Stimulated activated memory B cell treated with anti-CD40 and anti-IgM and Interleukin-4, amounts not matched to agents 10 μg/mL and 1 μg/mL and 100 μg/mL, for 72 hours (primary cell): ENCODE measurements at regions not wholly inside any gene's neighbourhood (a gene's known extent, or its start where the extent isn't known, plus 50 kb on each side); places are given as distances from the start of the nearest gene placed in this dataset.

ENCODE experiments used
- ATAC-seq: fragments of 150-1000 bp; cut with Tn5 transposase; 2 replicates; pipeline ENCODE4 v1.10.0; 2021
- H3K27ac Mint-ChIP-seq: one replicate; pipeline ENCODE4 v1.8.0; 2022; ENCODE audit warnings: mild to moderate bottlenecking, mixed read lengths
- H3K27me3 Mint-ChIP-seq: one replicate; pipeline ENCODE4 v1.8.0; 2022; ENCODE audit warnings: mixed read lengths
- H3K36me3 Mint-ChIP-seq: one replicate; pipeline ENCODE4 v1.8.0; 2022; ENCODE audit warnings: mixed read lengths
- H3K4me1 Mint-ChIP-seq: one replicate; pipeline ENCODE4 v1.8.0; 2022; ENCODE audit warnings: mixed read lengths
- H3K4me3 Mint-ChIP-seq: one replicate; pipeline ENCODE4 v1.8.0; 2022; ENCODE audit warnings: mild to moderate bottlenecking, moderate library complexity, mixed read lengths
- H3K9me3 Mint-ChIP-seq: one replicate; pipeline ENCODE4 v1.8.0; 2022; ENCODE audit warnings: mixed read lengths

- peaks cover 5% of the 10 kb centered on the region for H3K9me3 Mint-ChIP-seq
- no peaks in the 10 kb centered on the region for H3K4me1 Mint-ChIP-seq
- no peak overlapping the region for H3K4me3 Mint-ChIP-seq
- no peak for ATAC-seq
- H3K27ac Mint-ChIP-seq, result no peak overlapping the region
- peaks cover 42% of the 10 kb centered on the region for H3K27me3 Mint-ChIP-seq
- no peaks in the 10 kb centered on the region for H3K36me3 Mint-ChIP-seq
Observed at GRCh38 chr7:155138204-155138603, 68.1 kb downstream of the HTR5A start.

GRCh38 chr7:155141562-155141961, 71.4 kb downstream of the HTR5A start:
- H3K27me3 Mint-ChIP-seq, result peaks cover 56% of the 10 kb centered on the region
- no peak for ATAC-seq

GRCh38 chr7:155143381-155143780, 73.3 kb downstream of the HTR5A start:
- Mint-ChIP-seq H3K27ac (no peak overlapping the region), H3K9me3 (no peaks in the 10 kb centered on the region), H3K36me3 (no peaks in the 10 kb centered on the region), H3K4me1 (no peaks in the 10 kb centered on the region), H3K4me3 (no peak overlapping the region), H3K27me3 (peaks cover 42% of the 10 kb centered on the region)
- ATAC-seq, result no peak

More at GRCh38 chr7:155141562-155141961, 71.4 kb downstream of the HTR5A start:
- Mint-ChIP-seq H3K4me1 (no peaks in the 10 kb centered on the region), H3K4me3 (no peak overlapping the region), H3K9me3 (peaks cover 5% of the 10 kb centered on the region), H3K27ac (no peak overlapping the region), H3K36me3 (no peaks in the 10 kb centered on the region)

- peaks cover 42% of the 10 kb centered on the region for H3K27me3 Mint-ChIP-seq
- no peak overlapping the region for H3K27ac Mint-ChIP-seq
- no peaks in the 10 kb centered on the region for H3K9me3 Mint-ChIP-seq
- no peak overlapping the region for H3K4me3 Mint-ChIP-seq
- no peaks in the 10 kb centered on the region for H3K4me1 Mint-ChIP-seq
- ATAC-seq, result peak; percentile 10
- H3K36me3 Mint-ChIP-seq, result no peaks in the 10 kb centered on the region
Observed at GRCh38 chr7:155144371-155144770, 74.2 kb downstream of the HTR5A start.

GRCh38 chr7:155145477-155146255, 75.5 kb downstream of the HTR5A start:
- no peaks in the 10 kb centered on the region for H3K4me1 Mint-ChIP-seq
- H3K9me3 Mint-ChIP-seq, result no peaks in the 10 kb centered on the region

GRCh38 chr7:155147172-155147571, 77.0 kb downstream of the HTR5A start:
- no peaks in the 10 kb centered on the region for H3K36me3 Mint-ChIP-seq

More at GRCh38 chr7:155145477-155146255, 75.5 kb downstream of the HTR5A start:
- Mint-ChIP-seq H3K27ac (no peak overlapping the region), H3K27me3 (peaks cover 39% of the 10 kb centered on the region), H3K36me3 (no peaks in the 10 kb centered on the region), H3K4me3 (no peak overlapping the region)
- ATAC-seq, result no peak

DNA sequence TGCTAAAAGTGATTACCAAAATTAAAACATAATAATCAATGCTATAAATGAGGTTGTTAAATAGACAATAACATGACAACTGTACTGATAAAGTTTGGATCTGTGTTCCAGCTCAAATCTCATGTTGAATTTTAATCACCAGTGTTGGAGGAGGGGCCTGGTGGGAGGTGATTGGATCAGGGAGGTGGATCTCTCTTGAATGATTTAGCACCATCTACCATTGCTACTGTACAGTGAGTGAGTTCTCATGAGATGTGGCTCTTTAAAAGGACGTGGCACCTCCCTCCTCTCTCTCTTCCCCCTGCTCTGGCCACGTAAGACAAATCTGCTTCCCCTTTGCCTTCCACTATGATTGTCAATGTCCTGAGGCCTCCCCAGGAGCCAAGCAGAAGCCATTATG, 77.5 kb downstream of the HTR5A start:
- no peak for ATAC-seq
- H3K4me3 Mint-ChIP-seq, result no peak overlapping the region
- no peaks in the 10 kb centered on the region for H3K4me1 Mint-ChIP-seq
- H3K27me3 Mint-ChIP-seq, result peaks cover 19% of the 10 kb centered on the region
- no peaks in the 10 kb centered on the region for H3K36me3 Mint-ChIP-seq
- H3K9me3 Mint-ChIP-seq, result peaks cover 6% of the 10 kb centered on the region
- H3K27ac Mint-ChIP-seq, result no peak overlapping the region

More at GRCh38 chr7:155147172-155147571, 77.0 kb downstream of the HTR5A start:
- no peak overlapping the region for H3K4me3 Mint-ChIP-seq
- H3K9me3 Mint-ChIP-seq, result peaks cover 6% of the 10 kb centered on the region
- peaks cover 24% of the 10 kb centered on the region for H3K27me3 Mint-ChIP-seq
- ATAC-seq, result no peak
- H3K27ac Mint-ChIP-seq, result no peak overlapping the region
- no peaks in the 10 kb centered on the region for H3K4me1 Mint-ChIP-seq

GRCh38 chr7:155153676-155154075, 83.6 kb downstream of the HTR5A start:
- H3K9me3 Mint-ChIP-seq, result peaks cover 8% of the 10 kb centered on the region
- no peak overlapping the region for H3K27ac Mint-ChIP-seq
- no peaks in the 10 kb centered on the region for H3K4me1 Mint-ChIP-seq
- no peaks in the 10 kb centered on the region for H3K36me3 Mint-ChIP-seq
- peaks cover 18% of the 10 kb centered on the region for H3K27me3 Mint-ChIP-seq
- H3K4me3 Mint-ChIP-seq, result no peak overlapping the region
- no peak for ATAC-seq

DNA sequence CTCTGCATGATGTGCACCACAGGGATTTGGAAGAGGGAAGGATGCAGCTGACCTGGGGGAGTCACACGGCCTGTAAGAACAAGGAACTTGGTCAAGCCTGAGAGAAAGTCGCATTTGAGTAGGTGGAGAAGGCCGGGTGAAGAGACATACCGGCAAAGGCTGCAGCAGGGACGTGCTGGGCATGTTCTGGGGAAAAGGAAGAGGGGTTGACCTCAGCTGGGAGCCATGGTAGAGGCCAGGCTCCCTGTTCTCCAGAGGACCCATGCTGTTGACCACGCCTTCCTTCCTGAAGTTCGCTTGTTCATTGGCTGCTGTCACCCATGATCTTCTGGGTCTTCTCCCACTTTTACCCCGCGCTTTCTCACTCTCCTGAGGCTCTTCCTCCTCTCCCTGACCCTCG, 84.5 kb downstream of the HTR5A start:
- Mint-ChIP-seq H3K27me3 (peaks cover 18% of the 10 kb centered on the region), H3K36me3 (no peaks in the 10 kb centered on the region), H3K4me3 (no peak overlapping the region), H3K9me3 (peaks cover 8% of the 10 kb centered on the region), H3K27ac (no peak overlapping the region), H3K4me1 (no peaks in the 10 kb centered on the region)
- no peak for ATAC-seq

- peaks cover 2% of the 10 kb centered on the region for H3K9me3 Mint-ChIP-seq
- no peak overlapping the region for H3K27ac Mint-ChIP-seq
- H3K4me1 Mint-ChIP-seq, result no peaks in the 10 kb centered on the region
- ATAC-seq, result no peak
- H3K27me3 Mint-ChIP-seq, result peaks cover under 1% of the 10 kb centered on the region
- H3K36me3 Mint-ChIP-seq, result no peaks in the 10 kb centered on the region
- no peak overlapping the region for H3K4me3 Mint-ChIP-seq
Observed at GRCh38 chr7:155161690-155162089, 91.6 kb downstream of the HTR5A start.

DNA sequence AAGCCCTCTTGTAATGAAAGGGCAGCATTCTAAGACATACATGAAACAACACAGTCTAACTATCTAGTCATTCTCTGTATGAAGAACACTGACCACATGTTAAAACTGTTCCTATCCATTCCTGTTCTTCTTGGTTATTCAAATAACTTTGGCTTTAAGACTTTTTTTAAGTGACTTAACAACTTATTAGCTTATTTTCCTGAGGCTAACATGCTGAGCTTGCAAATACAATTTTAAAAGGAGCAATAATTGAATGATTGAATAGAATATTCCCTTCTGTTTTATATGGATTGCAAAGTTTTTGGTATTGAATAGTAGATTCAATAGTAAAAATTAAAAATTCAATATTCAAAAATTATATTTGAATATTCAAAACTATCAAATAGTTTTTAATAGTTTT, 92.3 kb downstream of the HTR5A start:
- Mint-ChIP-seq H3K4me3 (no peak overlapping the region), H3K27me3 (peaks cover 8% of the 10 kb centered on the region), H3K9me3 (peaks cover 2% of the 10 kb centered on the region), H3K4me1 (no peaks in the 10 kb centered on the region), H3K27ac (no peak overlapping the region), H3K36me3 (no peaks in the 10 kb centered on the region)
- no peak for ATAC-seq

DNA sequence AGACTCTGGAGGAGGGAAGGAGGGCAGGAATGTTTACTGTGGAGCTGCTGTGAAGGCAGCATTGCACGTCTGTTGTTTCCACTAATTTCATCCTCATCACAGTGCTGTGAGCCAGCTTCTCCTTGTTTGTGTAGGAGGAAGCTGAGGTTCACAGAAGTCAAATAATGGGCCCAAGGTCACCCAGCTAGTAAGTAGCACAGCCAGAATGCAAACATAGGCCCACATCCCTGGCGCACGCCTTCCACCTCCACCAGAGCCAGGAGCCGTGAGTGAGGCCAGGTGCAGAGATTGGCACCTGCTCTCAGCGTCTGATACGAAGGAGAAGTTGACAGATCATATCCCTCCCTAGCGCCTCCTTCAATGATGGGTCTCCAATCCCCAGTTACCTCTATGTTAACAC, 93.6 kb downstream of the HTR5A start:
- no peaks in the 10 kb centered on the region for H3K36me3 Mint-ChIP-seq
- no peak for ATAC-seq
- H3K27me3 Mint-ChIP-seq, result peaks cover 20% of the 10 kb centered on the region
- no peak overlapping the region for H3K27ac Mint-ChIP-seq
- H3K4me1 Mint-ChIP-seq, result no peaks in the 10 kb centered on the region
- H3K4me3 Mint-ChIP-seq, result no peak overlapping the region
- no peaks in the 10 kb centered on the region for H3K9me3 Mint-ChIP-seq

GRCh38 chr7:155164316-155164715, 94.2 kb downstream of the HTR5A start:
- Mint-ChIP-seq H3K27ac (no peak overlapping the region), H3K4me3 (no peak overlapping the region), H3K9me3 (no peaks in the 10 kb centered on the region), H3K36me3 (no peaks in the 10 kb centered on the region), H3K4me1 (no peaks in the 10 kb centered on the region), H3K27me3 (peaks cover 20% of the 10 kb centered on the region)
- no peak for ATAC-seq

GRCh38 chr7:155166108-155166507, 96.0 kb downstream of the HTR5A start:
- peaks cover 20% of the 10 kb centered on the region for H3K27me3 Mint-ChIP-seq
- no peak overlapping the region for H3K27ac Mint-ChIP-seq

GRCh38 chr7:155166673-155167370, 96.7 kb downstream of the HTR5A start:
- H3K36me3 Mint-ChIP-seq, result no peaks in the 10 kb centered on the region
- H3K27me3 Mint-ChIP-seq, result peaks cover 20% of the 10 kb centered on the region
- no peak for ATAC-seq
- no peak overlapping the region for H3K27ac Mint-ChIP-seq
- no peaks in the 10 kb centered on the region for H3K4me1 Mint-ChIP-seq
- no peak overlapping the region for H3K4me3 Mint-ChIP-seq
- H3K9me3 Mint-ChIP-seq, result no peaks in the 10 kb centered on the region

More at GRCh38 chr7:155166108-155166507, 96.0 kb downstream of the HTR5A start:
- Mint-ChIP-seq H3K36me3 (no peaks in the 10 kb centered on the region), H3K9me3 (no peaks in the 10 kb centered on the region), H3K4me1 (no peaks in the 10 kb centered on the region), H3K4me3 (no peak overlapping the region)
- ATAC-seq, result no peak
